K562 (cell line): ENCODE measurements at regions not wholly inside any gene's neighbourhood (a gene's known extent, or its start where the extent isn't known, plus 50 kb on each side); places are given as distances from the start of the nearest gene placed in this dataset.

Experiments used
- ATAC-seq: fragments of 200-7000 bp; cut with Tn5 transposase; 3 replicates; pipeline ENCODE4 v1.9.1; 2020; ENCODE audit warnings: moderate library complexity
- BruUV-seq: library from RNA; stranded (reverse); fragments of 400-500 nt; replicated peaks from 2 replicates; lab custom pipeline; 2021; lab: Mats Ljungman, UMichigan
- CTCF ChIA-PET: fragments of 300-600 bp; formaldehyde crosslinking; extraction: SDS; loops from one replicate; lab custom pipeline; 2021; ENCODE audit warnings: low intra/inter-chr PET ratio; lab: Yijun Ruan, JAX
- POLR2A ChIA-PET: fragments of 300-600, 350-650 bp; sonication (Branson Sonifier 250); formaldehyde crosslinking; extraction: SDS; loops from one replicate; lab custom pipeline; 2021; ENCODE audit warnings: antibody characterized with exemption, inconsistent platforms; lab: Yijun Ruan, JAX
- DNase-seq, 4 experiments: peaks; one replicate each; pipeline versions ENCODE4 v3.0.0 to v3.0.0-alpha.2; 2011 to 2018; ENCODE audit warnings: low spot score in 3 of 4, mixed read lengths in 3 of 4; ENCODE audit errors: extremely low read depth in 1 of 4
- FAIRE-seq: peaks from 2 replicates; lab custom pipeline; 2011; peaks lifted over from hg19 to GRCh38; lab: Jason Lieb, UNC
- H2AFZ ChIP-seq: 2 replicates; pipeline ENCODE4 v1.6.0; 2011; ENCODE audit warnings: low read depth, low read length, control low read depth, inconsistent platforms
- H3K27ac ChIP-seq: fragments of 200-600 bp; 3 replicates; pipeline ENCODE4 v1.8.0; 2011; ENCODE audit warnings: low read depth, mild to moderate bottlenecking, control low read depth, inconsistent platforms, low read length, moderate library complexity, mixed read lengths; ENCODE audit errors: extremely low read depth
- H3K27me3 ChIP-seq, 2 experiments: fragments of 300-600 bp in 1 of 2; 2 replicates in 1 of 2; 3 replicates in 1 of 2; pipeline versions ENCODE4 v1.6.0 to v1.8.0; 2011; ENCODE audit warnings: inconsistent platforms in 2 of 2, low read length in 2 of 2, mild to moderate bottlenecking in 1 of 2, mixed read lengths in 1 of 2, moderate library complexity in 1 of 2; ENCODE audit not compliant: control insufficient read depth in 2 of 2, insufficient read depth in 2 of 2
- H3K36me3 ChIP-seq: fragments of 300-600 bp; 3 replicates; pipeline ENCODE4 v1.8.0; 2011; ENCODE audit warnings: mild to moderate bottlenecking, low read length, inconsistent platforms; ENCODE audit not compliant: control insufficient read depth, insufficient read depth
- H3K4me1 ChIP-seq, 2 experiments: fragments of 200-600 bp in 1 of 2; replicated peaks in 1 of 2; 2 replicates in 1 of 2; 3 replicates in 1 of 2; pipeline versions ENCODE4 v1.5.1 to v1.8.0; 2011; ENCODE audit warnings: inconsistent platforms in 2 of 2, low read length in 2 of 2, mild to moderate bottlenecking in 1 of 2, mixed read lengths in 1 of 2, moderate library complexity in 1 of 2; ENCODE audit not compliant: control insufficient read depth in 2 of 2, insufficient read depth in 2 of 2
- H3K4me2 ChIP-seq: 2 replicates; pipeline ENCODE4 v1.6.1; 2011; ENCODE audit warnings: low read length, control low read depth, inconsistent platforms, mixed read lengths; ENCODE audit not compliant: insufficient read depth
- H3K4me3 ChIP-seq: fragments of 200-600 bp; sonication (generic), shearing (Covaris generic); 2 replicates; pipeline ENCODE4 v1.5.1; 2016; ENCODE audit warnings: control low read depth, inconsistent platforms
- H3K79me2 ChIP-seq: fragments of 200-600 bp; 3 replicates; pipeline ENCODE4 v1.8.0; 2011; ENCODE audit warnings: low read length, inconsistent platforms; ENCODE audit not compliant: control insufficient read depth, insufficient read depth
- H3K9ac ChIP-seq, 2 experiments: 2 replicates each; pipeline versions ENCODE4 v1.6.0 to v1.6.1; 2011; ENCODE audit warnings: low read depth in 2 of 2, low read length in 2 of 2, control low read depth in 1 of 2, inconsistent platforms in 1 of 2, mild to moderate bottlenecking in 1 of 2, mixed read lengths in 1 of 2; ENCODE audit not compliant: insufficient read depth in 1 of 2
- H3K9me1 ChIP-seq: one replicate; pipeline ENCODE4 v1.6.0; 2011; ENCODE audit warnings: inconsistent platforms, mild to moderate bottlenecking, low read length, moderate library complexity; ENCODE audit not compliant: control insufficient read depth, insufficient read depth
- H3K9me3 ChIP-seq: replicated peaks from 2 replicates; pipeline ENCODE4 v1.5.1; 2011; ENCODE audit warnings: low read depth, low read length, inconsistent platforms; ENCODE audit not compliant: control insufficient read depth, insufficient read depth
- H4K20me1 ChIP-seq: replicated peaks from 2 replicates; pipeline ENCODE4 v1.6.1; 2011; ENCODE audit warnings: low read length, inconsistent platforms, mixed read lengths; ENCODE audit not compliant: control insufficient read depth, insufficient read depth
- CREB5 ChIP-seq: fragments of 250-450 bp; sonication (Bioruptor Pico); IDR thresholded peaks from 2 replicates; pipeline ENCODE4 v1.5.0; 2020; ENCODE audit warnings: mild to moderate bottlenecking
- HEY1 ChIP-seq: fragments of 250-450 bp; sonication (Bioruptor Pico); IDR thresholded peaks from 2 replicates; pipeline ENCODE4 v1.5.0; 2020; ENCODE audit warnings: mild to moderate bottlenecking, moderate library complexity, borderline replicate concordance
- KDM4B ChIP-seq, 2 experiments: fragments of 450-650 bp in 1 of 2; sonication (generic) in 1 of 2; IDR thresholded peaks; 2 replicates each; pipeline ENCODE4 v1.6.1; 2016 to 2017; ENCODE audit warnings: borderline replicate concordance in 2 of 2, antibody characterized with exemption in 1 of 2, low read depth in 1 of 2, mild to moderate bottlenecking in 1 of 2
- NCOA1 ChIP-seq: fragments of 450-650 bp; IDR thresholded peaks from 2 replicates; pipeline ENCODE4 v1.6.1; 2016; ENCODE audit warnings: low read depth
- NR1H2 ChIP-seq: sonication (generic); formaldehyde crosslinking; IDR thresholded peaks from 2 replicates; pipeline ENCODE4 v1.4.0; 2020; ENCODE audit warnings: mild to moderate bottlenecking, missing genetic modification reagents
- ZFP30 ChIP-seq: fragments of 250-450 bp; sonication (Bioruptor Pico); IDR thresholded peaks from 2 replicates; pipeline ENCODE4 v1.8.0; 2022; ENCODE audit warnings: moderate library complexity, mild to moderate bottlenecking, inconsistent platforms, borderline replicate concordance
- ZNF134 ChIP-seq: fragments of 250-450 bp; sonication (Bioruptor Pico); conservative IDR thresholded peaks from 2 replicates; pipeline ENCODE4 v1.4.0; 2020
- ZNF644 ChIP-seq: fragments of 200-800 bp; sonication (Bioruptor generic); IDR thresholded peaks from 2 replicates; pipeline ENCODE4 v1.6.1; 2016; ENCODE audit warnings: low read depth, missing genetic modification characterization, missing compliant biosample characterization
- WGBS: fragments of 100-300 bp; shearing (Covaris generic); methylation state at CpG from one replicate; pipeline ENCODE4 v1.1.6; 2016; ENCODE audit warnings: low coverage, mixed read lengths; ENCODE audit not compliant: insufficient coverage; ENCODE audit errors: missing lambda C conversion rate; 5-methylcytosine and 5-hydroxymethylcytosine counted together
- in situ Hi-C: fragments of 300-500 bp; cut with MboI; formaldehyde crosslinking; loops from 4 replicates; pipeline ENCODE4 v1.15.0; 2018; ENCODE audit warnings: inconsistent platforms, mixed read lengths
- intact Hi-C: fragments of 100-400 bp; cut with micrococcal nuclease; formaldehyde crosslinking; loops from 2 replicates; pipeline ENCODE4 v1.14.2; 2022

DNA sequence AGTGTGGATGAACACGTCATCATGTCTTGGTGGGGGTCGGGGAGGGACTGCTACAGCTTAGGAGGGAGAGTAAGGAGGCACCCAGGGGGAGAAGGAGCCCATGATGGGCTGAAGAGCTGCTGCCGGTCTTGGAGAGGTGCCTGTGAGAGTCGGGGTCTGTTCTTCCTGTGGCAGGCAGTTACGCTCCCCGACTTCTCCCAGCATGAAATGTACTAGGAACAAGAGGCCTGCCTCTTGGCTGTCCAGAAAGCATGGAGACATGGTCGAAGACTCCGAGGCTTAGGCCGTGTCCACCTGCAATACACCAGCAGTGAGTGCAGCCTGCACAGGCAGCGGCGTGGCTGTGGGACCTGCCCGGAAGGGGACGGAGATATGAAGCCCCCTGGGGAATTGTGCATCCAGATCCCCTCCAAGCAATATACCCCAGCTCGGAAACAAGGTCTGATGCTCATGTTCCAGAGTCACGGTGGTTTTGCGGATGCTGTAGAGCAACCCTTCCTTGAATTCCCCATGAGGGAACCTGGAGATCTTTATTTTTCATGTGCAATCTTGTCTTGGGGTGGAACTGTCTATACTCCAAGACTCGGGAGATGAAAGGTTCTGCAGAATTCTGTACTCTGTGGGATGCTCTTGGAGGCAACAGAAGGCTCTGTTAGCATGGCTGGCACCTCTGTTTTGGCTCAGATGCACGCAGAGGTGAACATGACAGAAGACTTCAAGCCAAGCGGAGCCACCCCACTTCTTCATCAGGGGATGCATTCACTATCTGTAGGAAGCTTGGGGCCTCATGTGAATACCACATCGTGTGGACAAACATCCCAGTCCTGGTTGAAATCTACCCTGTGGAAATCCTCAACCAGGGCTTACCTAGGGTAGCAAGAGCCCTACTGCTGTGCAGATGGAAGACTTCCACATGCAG is 374.9 kb upstream of the IRX4 start:
- Histone ChIP-seq H3K9me1 (no peaks in the 10 kb centered on the region), H2AFZ (no peak overlapping the region), H3K36me3 (no peaks in the 10 kb centered on the region), H3K9ac (no peak overlapping the region), H3K4me2 (no peak overlapping the region), H3K27me3 (peaks cover 11 to 55% of the 10 kb centered on the region in 2 experiments; a peak in 4 of 5 replicates), H3K4me1 (no peaks in the 10 kb centered on the region; a peak in 1 of 5 replicates), H3K27ac (no peak overlapping the region), H3K4me3 (no peak overlapping the region), H4K20me1 (peaks cover 11% of the 10 kb centered on the region), H3K9me3 (no peaks in the 10 kb centered on the region), H3K79me2 (no peaks in the 10 kb centered on the region)
- TF ChIP-seq ZFP30 (CRISPR knock-in tag), result no peak
- TF ChIP-seq ZNF644, result no peak
- no peak for TF ChIP-seq KDM4B (IDR thresholded peaks at IDR 0.05; ENCODE audit: borderline replicate concordance in 2 of 2, low read depth in 1 of 2)
- TF ChIP-seq CREB5, result no peak
- TF ChIP-seq NR1H2 (CRISPR knock-in tag), result no peak
- TF ChIP-seq NCOA1, result no peak
- no peak for TF ChIP-seq ZNF134 (CRISPR knock-in tag)
- TF ChIP-seq HEY1 (CRISPR knock-in tag), result no peak
- DNase-seq (no peak), ATAC-seq (no peak), FAIRE-seq (no peak)
- POLR2A ChIA-PET, result no interaction called here
- in situ Hi-C loops (no loop called here), intact Hi-C loops (no loop called here)
- WGBS, result under 1% methylated on average over 19 of the region's 20 CpGs
- no TSS peak for BruUV-seq
- CTCF ChIA-PET, result no interaction called here
